IMR-90 (cell line): ENCODE measurements at regions not wholly inside any gene's neighbourhood (a gene's known extent, or its start where the extent isn't known, plus 50 kb on each side); places are given as distances from the start of the nearest gene placed in this dataset.
"Not testable (repeated sequence)": the region's sequence is repeated elsewhere in the genome, so short reads cannot be mapped to it uniquely, and the experiment has no call there.

Experiments used
- ATAC-seq: fragments of 200-7000 bp; cut with Tn5 transposase; 2 replicates; pipeline ENCODE4 v1.9.1; 2020; ENCODE audit warnings: low read depth, mild to moderate bottlenecking, moderate library complexity
- BruUV-seq: library from RNA; stranded (reverse); fragments of 400-500 nt; replicated peaks from 2 replicates; lab custom pipeline; 2021; lab: Mats Ljungman, UMichigan
- CTCF ChIA-PET: fragments of 300-600 bp; formaldehyde crosslinking; extraction: SDS; loops from one replicate; lab custom pipeline; 2021; ENCODE audit warnings: antibody characterized with exemption; lab: Yijun Ruan, JAX
- POLR2A ChIA-PET: fragments of 300-600 bp; sonication (Branson Sonifier 250); formaldehyde crosslinking; loops from one replicate; lab custom pipeline; 2022; ENCODE audit warnings: antibody characterized with exemption; ENCODE audit not compliant: unreplicated experiment; lab: Charles Lee
- DNase-seq: peaks from one replicate; pipeline ENCODE4 v3.0.0; 2013
- H2AFZ ChIP-seq: replicated peaks from 2 replicates; pipeline ENCODE3; 2013; ENCODE audit warnings: low read length, mild to moderate bottlenecking; ENCODE audit not compliant: poor library complexity
- H2AK5ac ChIP-seq: 2 replicates; pipeline ENCODE4 v1.6.1; 2013; ENCODE audit warnings: low read depth, low read length, inconsistent platforms
- H2AK9ac ChIP-seq: replicated peaks from 2 replicates; pipeline ENCODE3; 2013; ENCODE audit warnings: mild to moderate bottlenecking, low read depth, low read length, moderate library complexity; ENCODE audit not compliant: poor library complexity
- H2BK120ac ChIP-seq: 2 replicates; pipeline ENCODE4 v1.6.1; 2013; ENCODE audit warnings: low read depth, low read length, inconsistent platforms
- H2BK15ac ChIP-seq: 3 replicates; pipeline ENCODE4 v1.6.1; 2013; ENCODE audit warnings: low read depth, low read length, inconsistent platforms
- H2BK20ac ChIP-seq: 2 replicates; pipeline ENCODE4 v1.6.1; 2013; ENCODE audit warnings: low read depth, mild to moderate bottlenecking, inconsistent platforms, low read length, moderate library complexity
- H2BK5ac ChIP-seq: 2 replicates; pipeline ENCODE4 v1.6.1; 2013; ENCODE audit warnings: mild to moderate bottlenecking, low read depth, low read length, inconsistent platforms; ENCODE audit not compliant: poor library complexity, severe bottlenecking
- H3K14ac ChIP-seq: replicated peaks from 2 replicates; pipeline ENCODE4 v1.6.1; 2013; ENCODE audit warnings: low read depth, low read length, inconsistent platforms
- H3K18ac ChIP-seq: 2 replicates; pipeline ENCODE4 v1.6.1; 2013; ENCODE audit warnings: low read depth, low read length, control low read depth
- H3K23ac ChIP-seq: 2 replicates; pipeline ENCODE4 v1.6.1; 2013; ENCODE audit warnings: low read depth, low read length, inconsistent platforms
- H3K27ac ChIP-seq: 2 replicates; pipeline ENCODE4 v1.5.1; 2013; ENCODE audit warnings: mild to moderate bottlenecking, control low read depth, low read length; ENCODE audit not compliant: insufficient read depth
- H3K27me3 ChIP-seq: 2 replicates; pipeline ENCODE4 v1.6.1; 2013; ENCODE audit warnings: low read length; ENCODE audit not compliant: control insufficient read depth, insufficient read depth
- H3K36me3 ChIP-seq: 2 replicates; pipeline ENCODE4 v1.6.1; 2013; ENCODE audit warnings: low read length, mixed read lengths; ENCODE audit not compliant: control insufficient read depth, insufficient read depth
- H3K4ac ChIP-seq: 2 replicates; pipeline ENCODE4 v1.6.1; 2013; ENCODE audit warnings: low read depth, low read length, inconsistent platforms
- H3K4me1 ChIP-seq: 2 replicates; pipeline ENCODE4 v1.6.1; 2013; ENCODE audit warnings: low read length, mixed read lengths; ENCODE audit not compliant: control insufficient read depth, insufficient read depth
- H3K4me2 ChIP-seq: 2 replicates; pipeline ENCODE4 v1.6.1; 2013; ENCODE audit warnings: low read depth, mild to moderate bottlenecking, control low read depth, low read length, moderate library complexity
- H3K4me3 ChIP-seq: 2 replicates; pipeline ENCODE4 v1.5.1; 2013; ENCODE audit warnings: low read depth, mild to moderate bottlenecking, control low read depth, low read length, moderate library complexity; ENCODE audit not compliant: insufficient read depth
- H3K56ac ChIP-seq: 2 replicates; pipeline ENCODE4 v1.6.1; 2013; ENCODE audit warnings: low read length, inconsistent platforms; ENCODE audit not compliant: insufficient read depth; ENCODE audit errors: extremely low read depth
- H3K79me1 ChIP-seq, 2 experiments: 2 replicates each; pipeline ENCODE4 v1.6.1; 2013; ENCODE audit warnings: low read length in 2 of 2, inconsistent platforms in 1 of 2, low read depth in 1 of 2
- H3K9ac ChIP-seq: 2 replicates; pipeline ENCODE4 v1.6.1; 2013; ENCODE audit warnings: low read depth, low read length, control low read depth
- H3K9me1 ChIP-seq: 2 replicates; pipeline ENCODE4 v1.6.1; 2013; ENCODE audit warnings: low read length, inconsistent platforms; ENCODE audit not compliant: insufficient read depth
- H3K9me3 ChIP-seq: 2 replicates; pipeline ENCODE4 v1.6.1; 2013; ENCODE audit warnings: low read length; ENCODE audit not compliant: control insufficient read depth, insufficient read depth
- H4K20me1 ChIP-seq: 2 replicates; pipeline ENCODE4 v1.6.1; 2013; ENCODE audit warnings: low read length, inconsistent platforms; ENCODE audit not compliant: insufficient read depth
- H4K5ac ChIP-seq: 2 replicates; pipeline ENCODE4 v1.6.1; 2013; ENCODE audit warnings: mild to moderate bottlenecking, low read depth, low read length, control low read depth
- H4K8ac ChIP-seq, 2 experiments: 2 replicates each; pipeline ENCODE4 v1.6.1; 2013; ENCODE audit warnings: low read depth in 2 of 2, low read length in 2 of 2, control low read depth in 1 of 2, inconsistent platforms in 1 of 2
- H4K91ac ChIP-seq: 2 replicates; pipeline ENCODE4 v1.6.1; 2013; ENCODE audit warnings: low read depth, low read length, inconsistent platforms; ENCODE audit not compliant: insufficient read depth
- WGBS, 2 experiments: methylation state at CpG; one replicate each; pipeline versions ENCODE4 v1.1.5 to v1.1.7; 2013; ENCODE audit warnings: missing lambda C conversion rate in 2 of 2; ENCODE audit not compliant: insufficient read length in 1 of 2; ENCODE audit errors: extremely low coverage in 2 of 2; 5-methylcytosine and 5-hydroxymethylcytosine counted together
- dilution Hi-C: fragments of 300-500 bp; cut with HindIII; formaldehyde crosslinking; loops from one replicate; pipeline ENCODE4 v1.14.3; 2018; ENCODE audit warnings: low sequenced_read_pairs; ENCODE audit not compliant: unreplicated experiment
- in situ Hi-C: fragments of 300-500 bp; cut with MboI; formaldehyde crosslinking; loops from 3 replicates; pipeline ENCODE4 v1.14.3; 2019; ENCODE audit warnings: low sequenced_read_pairs, inconsistent platforms, mixed read lengths
- intact Hi-C: fragments of 100-400 bp; cut with micrococcal nuclease; formaldehyde crosslinking; loops from 2 replicates; pipeline ENCODE4 v1.10.0; 2022

- H3K36me3 ChIP-seq, in situ Hi-C loops, H3K4ac ChIP-seq, POLR2A ChIA-PET, H4K20me1 ChIP-seq, DNase-seq, H3K4me2 ChIP-seq, H2BK15ac ChIP-seq, H3K56ac ChIP-seq, H3K18ac ChIP-seq, H3K27me3 ChIP-seq, dilution Hi-C loops, CTCF ChIA-PET, H3K79me1 ChIP-seq, H3K4me1 ChIP-seq, H3K4me3 ChIP-seq, H3K9ac ChIP-seq, H3K14ac ChIP-seq, H3K9me3 ChIP-seq, H2AK9ac ChIP-seq, ATAC-seq, H2BK20ac ChIP-seq, H3K27ac ChIP-seq, BruUV-seq, H3K9me1 ChIP-seq, H2AK5ac ChIP-seq, H4K91ac ChIP-seq, H4K8ac ChIP-seq, H2AFZ ChIP-seq, H2BK120ac ChIP-seq, H2BK5ac ChIP-seq, H3K23ac ChIP-seq, H4K5ac ChIP-seq: not testable (repeated sequence)
- 65% methylated on average over 2 of the region's 5 CpGs; no CpG with 5 or more reads in 1 of the 2 experiments for WGBS, 2 experiments
- intact Hi-C loops = loop anchor here (2.0 kb wide), 1 partner anchor 23 kb away; no protein-coding TSS in a partner anchor
Measured at GRCh38 chr10:46095943-46096342, 49.9 kb upstream of the MSMB start.
